DOHH2 (cell line): ENCODE measurements at regions not wholly inside any gene's neighbourhood (a gene's known extent, or its start where the extent isn't known, plus 50 kb on each side); places are given as distances from the start of the nearest gene placed in this dataset.
"Not testable (repeated sequence)": the region's sequence is repeated elsewhere in the genome, so short reads cannot be mapped to it uniquely, and the experiment has no call there.

ENCODE experiments used
- H3F3A ChIP-seq: fragments of 200-600 bp; sonication (generic), shearing (Covaris generic); 2 replicates; pipeline ENCODE4 v1.6.0; 2016; ENCODE audit warnings: antibody characterized with exemption, mild to moderate bottlenecking; ENCODE audit not compliant: control insufficient read depth, insufficient read depth
- H3K27ac ChIP-seq: fragments of 200-600 bp; sonication (generic); 2 replicates; pipeline ENCODE4 v1.5.1; 2014; ENCODE audit warnings: low read depth, mild to moderate bottlenecking, low read length, moderate library complexity
- H3K27me3 ChIP-seq: fragments of 200-600 bp; sonication (generic); 2 replicates; pipeline ENCODE4 v1.6.1; 2014; ENCODE audit warnings: mild to moderate bottlenecking, low read length, mixed read lengths; ENCODE audit not compliant: control insufficient read depth
- H3K36me3 ChIP-seq: fragments of 200-600 bp; sonication (generic); 2 replicates; pipeline ENCODE4 v1.6.1; 2014; ENCODE audit warnings: mild to moderate bottlenecking, low read length, moderate library complexity, mixed read lengths; ENCODE audit not compliant: control insufficient read depth
- H3K4me1 ChIP-seq: fragments of 200-600 bp; sonication (generic); 2 replicates; pipeline ENCODE4 v1.6.1; 2014; ENCODE audit warnings: mild to moderate bottlenecking, low read length, mixed read lengths; ENCODE audit not compliant: control insufficient read depth
- H3K4me2 ChIP-seq: fragments of 200-600 bp; sonication (generic); 2 replicates; pipeline ENCODE4 v1.6.0; 2014; ENCODE audit warnings: mild to moderate bottlenecking, low read length, moderate library complexity
- H3K4me3 ChIP-seq: fragments of 200-600 bp; sonication (generic); 2 replicates; pipeline ENCODE4 v1.5.1; 2014; ENCODE audit warnings: mild to moderate bottlenecking, low read length, mixed read lengths
- H3K79me2 ChIP-seq: fragments of 200-600 bp; sonication (generic); 2 replicates; pipeline ENCODE4 v1.6.1; 2014; ENCODE audit warnings: mild to moderate bottlenecking, low read length, mixed read lengths; ENCODE audit not compliant: control insufficient read depth
- H3K9me2 ChIP-seq: fragments of 200-600 bp; sonication (generic); replicated peaks from 2 replicates; pipeline ENCODE4 v1.6.1; 2014; ENCODE audit warnings: mild to moderate bottlenecking, low read length, mixed read lengths; ENCODE audit not compliant: control insufficient read depth
- H3K9me3 ChIP-seq: fragments of 200-600 bp; sonication (generic); 2 replicates; pipeline ENCODE4 v1.6.1; 2014; ENCODE audit warnings: antibody characterized with exemption, low read length, mixed read lengths; ENCODE audit not compliant: control insufficient read depth, insufficient read depth
- H4K20me1 ChIP-seq: fragments of 200-600 bp; sonication (generic); 2 replicates; pipeline ENCODE4 v1.6.0; 2014; ENCODE audit warnings: low read depth, mild to moderate bottlenecking, antibody characterized with exemption, low read length, moderate library complexity; ENCODE audit not compliant: control insufficient read depth, insufficient read depth
- CTCF ChIP-seq: fragments of 200-600 bp; sonication (generic); IDR thresholded peaks from one replicate; pipeline ENCODE4 v1.5.1; 2014; ENCODE audit warnings: antibody characterized with exemption, mild to moderate bottlenecking, low read depth, low read length; ENCODE audit not compliant: poor library complexity, severe bottlenecking
- EZH2phosphoT487 ChIP-seq: fragments of 200-600 bp; sonication (generic); IDR thresholded peaks from 2 replicates; pipeline ENCODE4 v1.6.1; 2017; ENCODE audit warnings: borderline replicate concordance, mild to moderate bottlenecking, antibody characterized with exemption, low read length, moderate library complexity, mixed read lengths

DNA sequence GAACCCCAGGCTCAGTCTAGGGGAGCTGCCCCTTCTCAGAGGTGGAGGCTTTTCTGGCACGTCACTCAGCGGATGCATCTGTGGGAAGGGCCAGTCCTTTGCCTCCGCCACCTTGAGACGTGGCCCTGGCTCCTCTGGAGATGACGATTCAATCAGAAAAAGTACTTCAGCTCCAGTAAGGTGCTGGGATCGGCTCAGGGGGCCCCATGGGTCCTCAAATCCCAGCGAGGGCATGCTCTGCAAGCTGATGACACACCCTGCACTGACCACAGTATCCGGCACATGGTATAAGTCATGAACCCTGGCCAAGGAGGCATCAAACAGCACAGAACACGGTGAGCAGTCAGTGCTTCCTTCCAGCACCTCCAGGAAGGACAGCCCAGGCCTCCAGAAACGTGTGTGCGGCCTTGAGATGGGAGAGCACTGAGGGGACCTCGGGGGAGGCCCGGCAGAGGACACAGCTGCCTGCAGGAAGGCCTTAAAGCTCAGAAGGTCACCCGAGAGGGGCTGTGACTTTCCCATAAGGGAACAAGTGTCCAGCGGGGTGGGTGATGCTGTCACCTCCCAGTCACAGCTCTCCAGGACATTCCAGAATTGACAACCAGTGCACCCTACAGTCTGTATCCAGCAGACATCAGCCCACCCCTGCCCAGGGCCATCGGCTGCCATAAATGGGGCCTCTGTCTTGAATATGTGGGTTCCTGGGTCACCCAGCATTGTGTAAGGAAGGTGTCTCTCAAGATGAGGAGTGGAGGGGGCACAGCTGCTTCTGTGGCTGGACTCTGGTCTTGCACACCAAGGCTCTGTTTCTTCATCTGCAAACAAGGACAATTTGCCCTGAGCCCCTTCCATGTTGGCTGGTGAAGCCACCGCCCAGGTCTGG lies 205.8 kb downstream of the NDUFA10 start:
- Histone ChIP-seq H3F3A (no peaks in the 10 kb centered on the region), H3K9me3 (no peaks in the 10 kb centered on the region), H3K4me2 (no peak overlapping the region), H4K20me1 (no peaks in the 10 kb centered on the region), H3K79me2 (no peaks in the 10 kb centered on the region), H3K4me1 (no peaks in the 10 kb centered on the region), H3K27ac (no peak overlapping the region), H3K9me2 (no peaks in the 10 kb centered on the region), H3K4me3 (no peak overlapping the region), H3K27me3 (no peaks in the 10 kb centered on the region), H3K36me3 (no peaks in the 10 kb centered on the region)
- TF ChIP-seq CTCF: no peak
- TF ChIP-seq EZH2phosphoT487: no peak

DNA sequence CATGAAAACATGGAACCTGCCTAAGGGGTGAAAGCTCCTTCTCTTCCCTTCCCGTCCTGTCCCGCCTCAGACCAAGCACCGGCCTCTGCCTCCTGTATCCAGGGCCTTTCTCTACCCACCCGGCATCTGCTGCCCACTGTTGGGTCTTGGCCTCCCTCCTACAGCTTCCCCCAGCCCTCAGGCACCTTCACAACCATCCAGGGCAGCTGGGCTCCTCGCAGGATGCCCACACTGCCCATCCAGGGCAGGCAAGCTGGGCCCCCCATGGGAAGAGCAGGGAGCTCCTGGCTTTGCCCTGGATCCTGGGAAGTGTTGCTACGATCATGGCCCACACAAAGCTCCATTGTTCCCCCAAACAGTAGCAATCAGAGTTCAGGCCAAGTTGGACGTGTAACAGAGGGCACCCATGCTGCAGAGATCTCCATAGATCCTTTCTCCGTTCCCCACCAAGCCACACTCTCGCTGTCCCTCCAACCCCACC lies 206.6 kb downstream of the NDUFA10 start:
- H3K9me2 ChIP-seq: no peaks in the 10 kb centered on the region
- H3K4me1 ChIP-seq: no peaks in the 10 kb centered on the region
- no peaks in the 10 kb centered on the region for H3K36me3 ChIP-seq
- no peaks in the 10 kb centered on the region for H3K27me3 ChIP-seq
- H3K9me3 ChIP-seq: no peaks in the 10 kb centered on the region
- no peak overlapping the region for H3K4me3 ChIP-seq
- H3F3A ChIP-seq: no peaks in the 10 kb centered on the region
- no peaks in the 10 kb centered on the region for H3K79me2 ChIP-seq
- no peak overlapping the region for H3K4me2 ChIP-seq
- no peak overlapping the region for H3K27ac ChIP-seq
- H4K20me1 ChIP-seq: no peaks in the 10 kb centered on the region
- no peak for TF ChIP-seq CTCF
- no peak for TF ChIP-seq EZH2phosphoT487

- H4K20me1 ChIP-seq: no peaks in the 10 kb centered on the region
- no peak overlapping the region for H3K4me2 ChIP-seq
- TF ChIP-seq EZH2phosphoT487 (no peak), CTCF (no peak)
- H3K4me3 ChIP-seq: no peak overlapping the region
- no peaks in the 10 kb centered on the region for H3K4me1 ChIP-seq
- H3K9me2 ChIP-seq: no peaks in the 10 kb centered on the region
- H3K79me2 ChIP-seq: no peaks in the 10 kb centered on the region
- no peaks in the 10 kb centered on the region for H3K9me3 ChIP-seq
- no peaks in the 10 kb centered on the region for H3K27me3 ChIP-seq
- no peaks in the 10 kb centered on the region for H3F3A ChIP-seq
- H3K36me3 ChIP-seq: no peaks in the 10 kb centered on the region
- H3K27ac ChIP-seq: no peak overlapping the region
Measured at GRCh38 chr2:239818086-239818485, 207.1 kb downstream of the NDUFA10 start.

DNA sequence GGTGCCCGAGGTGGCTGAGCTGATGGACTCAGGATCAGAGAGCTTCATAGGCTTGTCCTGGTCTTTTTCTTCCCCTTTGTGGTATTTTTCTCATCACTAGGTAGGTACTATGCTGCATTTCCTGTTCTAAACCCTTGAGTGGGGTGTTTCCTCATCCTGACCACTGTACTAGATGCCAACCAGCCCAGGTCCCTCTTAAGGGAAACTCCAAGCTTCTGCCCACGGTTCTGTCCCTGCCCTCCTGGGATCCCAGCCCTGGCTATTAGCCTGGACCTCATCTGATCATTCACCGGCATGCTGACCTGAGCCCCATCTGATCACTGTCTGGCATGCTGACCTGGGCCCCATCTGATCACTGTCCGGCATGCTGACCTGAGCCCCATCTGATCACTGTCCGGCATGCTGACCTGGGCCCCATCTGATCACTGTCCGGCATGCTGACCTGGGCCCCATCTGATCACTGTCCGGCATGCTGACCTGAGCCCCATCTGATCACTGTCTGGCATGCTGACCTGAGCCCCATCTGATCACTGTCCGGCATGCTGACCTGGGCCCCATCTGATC lies 207.6 kb downstream of the NDUFA10 start:
- H3K9me3 ChIP-seq: not testable (repeated sequence)

More for the DNA sequence above, 207.6 kb downstream of the NDUFA10 start:
- H3K79me2 ChIP-seq, H3K4me1 ChIP-seq, H3K36me3 ChIP-seq, H3K27ac ChIP-seq, H3F3A ChIP-seq, H4K20me1 ChIP-seq, H3K9me2 ChIP-seq, H3K4me3 ChIP-seq, H3K27me3 ChIP-seq, H3K4me2 ChIP-seq: not testable (repeated sequence)
